HepG2 (cell line): ENCODE measurements at regions not wholly inside any gene's neighbourhood (a gene's known extent, or its start where the extent isn't known, plus 50 kb on each side); places are given as distances from the start of the nearest gene placed in this dataset.

ENCODE experiments used
- ATAC-seq: fragments of 200-7000 bp; cut with Tn5 transposase; 3 replicates; pipeline ENCODE4 v1.9.1; 2020; ENCODE audit warnings: mild to moderate bottlenecking, moderate library complexity
- BruUV-seq: library from RNA; stranded (reverse); fragments of 400-500 nt; replicated peaks from 2 replicates; lab custom pipeline; 2021; lab: Mats Ljungman, UMichigan
- CTCF ChIA-PET: fragments of 300-600 bp; formaldehyde crosslinking; extraction: SDS; loops from one replicate; lab custom pipeline; 2021; ENCODE audit warnings: low total read pairs, inconsistent platforms, low intra/inter-chr PET ratio; lab: Yijun Ruan, JAX
- POLR2A ChIA-PET: fragments of 350-600 bp; sonication (Branson Sonifier 250); formaldehyde crosslinking; loops from one replicate; lab custom pipeline; 2020; ENCODE audit warnings: antibody characterized with exemption, inconsistent platforms; lab: Yijun Ruan, JAX
- DNase-seq: peaks from one replicate; pipeline ENCODE4 v3.0.0-alpha.2; 2015; ENCODE audit warnings: low spot score
- FAIRE-seq: peaks from 3 replicates; lab custom pipeline; 2011; peaks lifted over from hg19 to GRCh38; lab: Jason Lieb, UNC
- H2AFZ ChIP-seq: one replicate; pipeline ENCODE4 v1.6.1; 2011; ENCODE audit warnings: low read length, inconsistent platforms
- H3K27ac ChIP-seq: fragments of 300-600 bp; 3 replicates; pipeline ENCODE4 v1.8.0; 2011; ENCODE audit warnings: mixed run types, mild to moderate bottlenecking, mixed read lengths, low read length, inconsistent platforms; ENCODE audit not compliant: insufficient read depth; ENCODE audit errors: extremely low read length
- H3K27me3 ChIP-seq, 2 experiments: fragments of 200-600 bp in 1 of 2; 2 replicates in 1 of 2; 3 replicates in 1 of 2; pipeline versions ENCODE4 v1.6.0 to v1.8.0; 2011; ENCODE audit warnings: low read length in 2 of 2, mild to moderate bottlenecking in 2 of 2, moderate library complexity in 2 of 2, inconsistent platforms in 1 of 2; ENCODE audit not compliant: insufficient read depth in 2 of 2, control insufficient read depth in 1 of 2
- H3K36me3 ChIP-seq, 2 experiments: fragments of 200-600 bp in 1 of 2; replicated peaks in 1 of 2; 2 replicates in 1 of 2; 3 replicates in 1 of 2; pipeline versions ENCODE4 v1.5.1 to v1.8.0; 2011; ENCODE audit warnings: low read length in 2 of 2, inconsistent platforms in 1 of 2; ENCODE audit not compliant: insufficient read depth in 2 of 2, control insufficient read depth in 1 of 2
- H3K4me1 ChIP-seq: 2 replicates; pipeline ENCODE4 v1.5.1; 2012; ENCODE audit warnings: low read length, inconsistent platforms; ENCODE audit not compliant: insufficient read depth
- H3K4me2 ChIP-seq: 2 replicates; pipeline ENCODE4 v1.6.0; 2011; ENCODE audit warnings: low read depth, low read length, inconsistent platforms
- H3K4me3 ChIP-seq, 3 experiments: fragments of 200-600 bp in 1 of 3; sonication (generic), shearing (Covaris generic) in 1 of 3; replicated peaks in 1 of 3; 2 replicates each; pipeline ENCODE4 v1.5.1; 2011 to 2016; ENCODE audit warnings: low read length in 3 of 3, inconsistent platforms in 2 of 3, low read depth in 2 of 3, mild to moderate bottlenecking in 2 of 3, control low read depth in 1 of 3, mixed read lengths in 1 of 3; ENCODE audit not compliant: insufficient read depth in 1 of 3
- H3K79me2 ChIP-seq: one replicate; pipeline ENCODE4 v1.6.1; 2011; ENCODE audit warnings: low read length, inconsistent platforms; ENCODE audit not compliant: insufficient read depth
- H3K9ac ChIP-seq: 2 replicates; pipeline ENCODE4 v1.6.0; 2011; ENCODE audit warnings: mild to moderate bottlenecking, low read depth, low read length, inconsistent platforms; ENCODE audit not compliant: insufficient read depth
- H3K9me3 ChIP-seq: 2 replicates; pipeline ENCODE4 v1.5.1; 2012; ENCODE audit warnings: mild to moderate bottlenecking, low read length
- H4K20me1 ChIP-seq: 2 replicates; pipeline ENCODE4 v1.6.0; 2011; ENCODE audit warnings: inconsistent platforms, mild to moderate bottlenecking, low read length, moderate library complexity; ENCODE audit not compliant: insufficient read depth
- CTCF ChIP-seq: sonication (generic); formaldehyde crosslinking; IDR thresholded peaks from 2 replicates; pipeline ENCODE4 v1.5.0; 2020; ENCODE audit warnings: mild to moderate bottlenecking, missing genetic modification reagents, moderate library complexity
- DNMT3B ChIP-seq: conservative IDR thresholded peaks from 2 replicates; pipeline ENCODE4 v1.6.1; 2016; ENCODE audit warnings: missing biosample characterization, control low read depth
- ELK4 ChIP-seq: sonication (generic); formaldehyde crosslinking; IDR thresholded peaks from 2 replicates; pipeline ENCODE4 v1.9.0; 2021; ENCODE audit warnings: missing genetic modification reagents, borderline replicate concordance
- JUN ChIP-seq: sonication (generic); formaldehyde crosslinking; IDR thresholded peaks from 2 replicates; pipeline ENCODE4 v1.4.0; 2020; ENCODE audit warnings: mild to moderate bottlenecking, missing genetic modification reagents
- MAZ ChIP-seq, 2 experiments: sonication (generic) in 1 of 2; formaldehyde crosslinking in 1 of 2; IDR thresholded peaks; 2 replicates each; pipeline versions ENCODE4 v1.5.0 to v1.6.1; 2012 to 2020; ENCODE audit warnings: low read depth in 2 of 2, mild to moderate bottlenecking in 2 of 2, borderline replicate concordance in 1 of 2, improper control_type of control experiment in 1 of 2, low read length in 1 of 2, missing genetic modification reagents in 1 of 2, moderate library complexity in 1 of 2
- SP5 ChIP-seq: IDR thresholded peaks from 2 replicates; pipeline ENCODE4 v1.6.1; 2016; ENCODE audit warnings: low read depth, borderline replicate concordance
- STAG1 ChIP-seq: sonication (generic); formaldehyde crosslinking; IDR thresholded peaks from 2 replicates; pipeline ENCODE4 v1.4.0; 2020; ENCODE audit warnings: missing genetic modification reagents
- ZFY ChIP-seq: sonication (generic); formaldehyde crosslinking; IDR thresholded peaks from 2 replicates; pipeline ENCODE4 v1.4.0; 2020; ENCODE audit warnings: missing genetic modification reagents
- ZNF143 ChIP-seq: sonication (generic); formaldehyde crosslinking; IDR thresholded peaks from 2 replicates; pipeline ENCODE4 v1.4.0; 2020; ENCODE audit warnings: missing genetic modification reagents
- ZNF3 ChIP-seq: IDR thresholded peaks from 2 replicates; pipeline ENCODE4 v1.7.0; 2017; ENCODE audit warnings: inconsistent platforms
- ZNF34 ChIP-seq: sonication (generic); formaldehyde crosslinking; IDR thresholded peaks from 2 replicates; pipeline ENCODE4 v1.4.0; 2020; ENCODE audit warnings: mild to moderate bottlenecking, missing genetic modification reagents, borderline replicate concordance
- ZNF605 ChIP-seq: sonication (generic); formaldehyde crosslinking; IDR thresholded peaks from 2 replicates; pipeline ENCODE4 v1.8.0; 2022; ENCODE audit warnings: mild to moderate bottlenecking, missing genetic modification reagents
- ZNF772 ChIP-seq: sonication (generic); formaldehyde crosslinking; IDR thresholded peaks from 2 replicates; pipeline ENCODE4 v1.5.0; 2020; ENCODE audit warnings: mild to moderate bottlenecking, missing genetic modification reagents
- WGBS: methylation state at CpG from one replicate; pipeline ENCODE4 v1.1.6; 2017; ENCODE audit warnings: low lambda C conversion rate; 5-methylcytosine and 5-hydroxymethylcytosine counted together
- in situ Hi-C: cut with HindIII; loops from 2 replicates; pipeline ENCODE4 v1.10.0; 2017; ENCODE audit warnings: low pct_unique_long_range_greater_than_20kb; ENCODE audit not compliant: extremely low pct_ligation_motif_present
- intact Hi-C: fragments of 100-400 bp; cut with micrococcal nuclease; formaldehyde crosslinking; loops from one replicate; pipeline ENCODE4 v1.10.0; 2022; ENCODE audit not compliant: unreplicated experiment

DNA sequence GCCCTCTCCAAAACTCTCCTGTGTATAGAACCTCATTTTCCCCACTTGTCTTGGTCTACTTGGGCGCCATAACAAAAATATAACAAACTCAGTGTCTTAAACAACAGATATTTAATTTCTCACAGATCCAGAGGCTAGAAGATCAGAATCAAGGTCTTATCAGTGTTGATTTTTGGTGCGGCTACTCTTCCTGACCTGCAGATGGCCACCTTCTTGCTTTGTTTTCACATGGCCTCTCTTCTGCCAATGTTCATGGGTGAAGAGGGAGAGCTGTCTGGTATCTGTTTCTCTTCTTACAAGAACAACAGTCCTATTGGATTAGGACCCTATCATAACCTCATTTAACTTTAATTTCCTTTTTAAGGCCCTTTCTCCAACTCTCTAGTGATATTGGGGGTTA, 177.3 kb downstream of the PABPC4L start:
- no TSS peak for BruUV-seq
- CTCF ChIA-PET: no interaction called here

More for the DNA sequence above, 177.3 kb downstream of the PABPC4L start:
- DNase-seq (peak; percentile 43), FAIRE-seq (peak; percentile 79), ATAC-seq (peak; percentile 86)
- no peak overlapping the region for H3K27ac ChIP-seq
- no peaks in the 10 kb centered on the region for H3K9me3 ChIP-seq
- 13% methylated on average over 2 of the region's 2 CpGs for WGBS
- no peaks in the 10 kb centered on the region for H4K20me1 ChIP-seq
- H3K27me3 ChIP-seq: no peaks in the 10 kb centered on the region
- H3K79me2 ChIP-seq: no peaks in the 10 kb centered on the region
- H3K4me1 ChIP-seq: no peaks in the 10 kb centered on the region
- in situ Hi-C loops (no loop called here), intact Hi-C loops (loop anchor here (1.0 kb wide), 1 partner anchor 49 kb away; no protein-coding TSS in a partner anchor)
- H2AFZ ChIP-seq: no peak overlapping the region
- H3K4me3 ChIP-seq: no peak overlapping the region
- POLR2A ChIA-PET: no interaction called here
- H3K4me2 ChIP-seq: no peak overlapping the region
- no peak overlapping the region for H3K9ac ChIP-seq
- no peak for TF ChIP-seq ELK4 (CRISPR knock-in tag)
- peak; percentile 41 for TF ChIP-seq CTCF (CRISPR knock-in tag)
- no peak for TF ChIP-seq ZNF143
- TF ChIP-seq JUN (CRISPR knock-in tag): no peak
- no peak for TF ChIP-seq MAZ (IDR thresholded peaks at IDR 0.05; ENCODE audit: borderline replicate concordance, low read depth, low read length)
- TF ChIP-seq MAZ (CRISPR knock-in tag; IDR thresholded peaks at IDR 0.05; ENCODE audit: low read depth): no peak
- no peak for TF ChIP-seq DNMT3B (CRISPR knock-in tag)
- TF ChIP-seq ZFY (CRISPR knock-in tag): no peak
- TF ChIP-seq SP5 (CRISPR knock-in tag): no peak
- TF ChIP-seq ZNF605 (CRISPR knock-in tag): no peak
- no peak for TF ChIP-seq ZNF3 (CRISPR knock-in tag)
- peak; percentile 34 for TF ChIP-seq STAG1 (CRISPR knock-in tag)
- no peak for TF ChIP-seq ZNF772 (CRISPR knock-in tag)
- no peak for TF ChIP-seq ZNF34 (CRISPR knock-in tag)
- no peaks in the 10 kb centered on the region for H3K36me3 ChIP-seq
